ENCODE measurements at regions not wholly inside any gene's neighbourhood (a gene's known extent, or its start where the extent isn't known, plus 50 kb on each side); places are given as distances from the start of the nearest gene placed in this dataset.

GRCh38 chr5:125263356-125263755, 516.9 kb upstream of the ZNF608 start:
- no peak for DNase-seq

DNA sequence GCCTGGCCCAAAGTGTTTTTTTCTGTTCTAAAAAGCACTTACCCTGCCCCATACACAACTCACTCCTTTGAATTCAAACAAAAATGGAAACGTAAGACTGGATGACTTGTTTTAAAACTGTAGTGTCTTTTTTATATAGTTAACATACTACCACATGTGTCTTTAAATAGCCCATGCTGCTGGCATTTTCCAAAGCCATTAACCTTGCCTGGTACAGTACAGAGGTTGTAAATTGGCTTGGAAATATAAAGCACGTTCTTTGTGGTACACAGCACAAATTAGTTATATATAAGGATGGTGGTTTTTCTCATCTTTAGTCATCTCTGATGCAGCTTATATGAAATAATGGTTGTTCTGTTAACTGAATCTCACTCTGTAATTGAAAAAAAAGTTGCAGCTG, 519.7 kb upstream of the ZNF608 start:
- DNase-seq, result no peak

DNA sequence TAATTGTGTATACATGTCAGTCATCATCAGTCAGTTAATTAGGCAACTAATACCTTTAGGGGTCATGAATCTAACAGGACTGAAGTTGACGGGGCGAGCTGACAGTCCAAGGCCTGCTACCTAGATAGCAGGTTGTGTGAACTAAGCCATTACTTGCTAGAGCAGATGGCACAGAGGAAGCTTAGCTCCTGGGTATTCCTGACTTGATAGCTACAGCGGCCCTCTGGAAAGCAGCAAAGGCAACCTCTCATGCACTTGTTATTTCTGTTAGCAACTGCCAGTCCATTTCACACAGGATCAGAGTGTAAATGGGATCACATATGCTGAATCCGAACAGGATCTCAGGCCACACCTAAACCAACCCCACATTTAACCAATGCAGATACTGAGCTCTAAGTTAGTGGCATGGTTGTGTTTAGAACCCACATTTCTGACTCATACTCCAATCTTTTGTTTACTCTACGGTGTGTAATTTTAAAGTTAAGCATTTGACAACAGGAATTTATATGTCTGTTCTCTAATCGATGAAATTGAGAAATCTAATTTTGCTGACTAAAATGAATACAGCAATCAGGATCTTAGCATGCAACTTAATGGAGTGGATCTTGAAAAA, 521.3 kb upstream of the ZNF608 start:
- no peak for DNase-seq

DNA sequence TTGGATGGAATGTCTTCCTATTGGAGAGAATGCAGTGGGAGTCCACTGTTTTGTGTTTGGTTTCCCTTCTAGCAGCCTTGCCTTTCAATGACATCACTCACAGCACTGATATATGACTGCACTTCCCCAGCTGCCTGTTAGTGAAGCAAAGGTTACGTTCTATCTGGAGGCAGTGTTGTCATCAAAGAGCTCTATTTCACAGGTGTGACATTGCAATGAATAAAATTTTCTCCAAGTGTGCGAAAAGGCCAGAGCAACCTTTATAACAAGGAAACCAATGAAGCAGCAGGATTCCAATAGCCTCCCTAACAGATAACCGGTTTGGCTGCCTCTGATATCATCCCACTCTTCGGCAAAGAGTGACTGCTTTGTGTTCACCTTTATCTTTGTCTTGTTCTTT, 523.5 kb upstream of the ZNF608 start:
- DNase-seq, result peak; percentile 66

GRCh38 chr5:125272357-125272756, 525.9 kb upstream of the ZNF608 start:
- DNase-seq, result no peak

DNA sequence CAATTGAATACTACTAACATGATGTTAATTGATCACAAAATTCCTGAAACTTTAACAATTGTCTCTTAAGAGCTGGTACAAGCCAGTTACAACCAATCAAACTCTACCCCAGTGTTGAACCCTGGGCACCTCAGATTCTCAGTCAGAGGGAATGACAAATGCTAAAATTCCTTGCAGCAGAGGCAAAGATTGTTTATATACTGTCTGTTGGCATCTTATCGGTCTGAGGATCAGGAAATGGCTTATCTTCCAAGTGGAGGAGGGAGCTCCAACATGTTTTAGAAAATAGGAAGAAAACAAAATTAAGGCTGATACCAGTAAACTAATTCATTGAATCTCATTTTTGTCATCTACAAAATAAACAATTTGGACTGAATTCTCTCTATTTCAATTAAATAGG, 527.8 kb upstream of the ZNF608 start:
- DNase-seq, result no peak

- no peak for DNase-seq
These were observed 528.7 kb upstream of the ZNF608 start for GRCh38 chr5:125274938-125275724.

DNA sequence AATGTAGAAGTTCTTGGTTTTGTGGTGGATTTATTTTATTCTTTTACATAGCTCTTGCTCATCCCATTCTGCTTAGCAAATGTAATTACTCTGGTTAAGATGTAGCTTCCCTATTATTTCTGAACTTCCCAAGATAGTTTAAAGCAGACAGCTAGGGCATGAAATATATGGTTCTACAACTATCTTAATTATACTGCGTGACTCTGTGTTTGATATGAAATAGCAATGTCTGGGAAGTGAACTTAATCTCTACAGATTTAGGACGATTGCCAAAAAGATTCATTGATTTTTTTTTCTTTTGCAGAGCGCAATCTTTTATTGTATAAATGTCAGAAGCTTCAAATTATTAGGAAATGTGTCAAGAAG, 529.3 kb upstream of the ZNF608 start:
- DNase-seq, result no peak

- no peak for DNase-seq
These were observed 529.7 kb upstream of the ZNF608 start for GRCh38 chr5:125276096-125276495.

- no peak for DNase-seq
These were observed 531.2 kb upstream of the ZNF608 start for GRCh38 chr5:125277494-125278154.

GRCh38 chr5:125278711-125279110, 532.3 kb upstream of the ZNF608 start:
- DNase-seq, result no peak

DNA sequence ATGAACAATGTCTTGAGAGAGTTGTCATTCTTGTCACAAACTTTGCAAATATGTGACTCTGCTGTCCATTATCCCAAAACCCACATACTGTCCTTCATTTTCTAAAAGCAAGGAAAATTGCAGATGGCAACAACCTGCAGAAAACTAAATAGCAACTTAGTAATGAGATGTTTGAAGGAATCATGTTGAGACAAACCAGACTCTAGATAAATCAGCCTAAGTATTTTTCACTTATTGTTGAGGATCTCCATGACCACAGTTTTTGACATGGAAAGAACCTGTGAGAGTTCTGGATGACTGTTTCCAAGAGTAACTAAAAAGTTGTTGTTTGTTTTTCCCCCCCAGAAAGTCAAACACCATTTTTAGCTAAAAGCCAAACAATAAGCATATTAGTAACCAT, 535.2 kb upstream of the ZNF608 start:
- no peak for DNase-seq

- no peak for DNase-seq
These were observed 536.9 kb upstream of the ZNF608 start for GRCh38 chr5:125283372-125283771.

DNA sequence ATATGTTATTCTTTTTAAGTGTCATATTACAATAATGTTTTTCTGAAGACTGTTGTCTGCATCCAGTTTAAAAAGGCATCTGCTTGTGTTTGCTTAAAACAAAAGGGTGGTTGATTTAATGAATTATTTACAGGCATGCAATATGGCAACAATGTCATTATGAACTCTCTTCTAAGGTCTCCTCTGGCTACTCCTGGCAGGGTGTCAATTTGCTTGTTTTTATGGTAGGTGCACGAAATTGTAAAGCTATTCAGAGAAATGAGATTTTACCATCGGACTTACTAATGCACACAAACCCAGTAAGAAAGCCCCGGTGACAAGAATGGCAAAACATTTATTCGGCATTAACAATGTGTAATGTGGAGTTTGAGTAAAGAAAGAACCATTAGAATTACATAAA, 539.8 kb upstream of the ZNF608 start:
- no peak for DNase-seq

DNA sequence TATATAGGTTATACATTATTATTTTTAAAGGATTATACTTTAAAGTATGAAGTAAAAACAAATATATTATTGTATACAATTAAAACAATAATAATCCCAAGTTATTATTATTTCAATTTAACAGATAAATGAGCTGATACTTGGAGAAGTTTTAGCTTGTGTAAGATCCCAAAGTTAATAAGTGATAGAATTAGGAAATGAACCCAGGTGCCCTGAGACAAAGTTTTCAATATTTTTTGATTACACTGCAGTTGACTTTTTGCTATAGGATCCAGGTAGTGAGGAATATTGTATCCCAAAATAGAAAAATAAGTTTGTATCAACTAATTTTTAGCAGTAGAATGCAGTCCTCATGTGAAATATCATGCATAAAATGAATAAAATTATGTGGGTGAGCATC, 543.2 kb upstream of the ZNF608 start:
- no peak for DNase-seq

GRCh38 chr5:125290935-125291334, 544.5 kb upstream of the ZNF608 start:
- DNase-seq, result peak; percentile 50

- no peak for DNase-seq
These were observed 545.0 kb upstream of the ZNF608 start for GRCh38 chr5:125291447-125291846.

GRCh38 chr5:125293223-125293622, 546.8 kb upstream of the ZNF608 start:
- DNase-seq, result no peak

DNA sequence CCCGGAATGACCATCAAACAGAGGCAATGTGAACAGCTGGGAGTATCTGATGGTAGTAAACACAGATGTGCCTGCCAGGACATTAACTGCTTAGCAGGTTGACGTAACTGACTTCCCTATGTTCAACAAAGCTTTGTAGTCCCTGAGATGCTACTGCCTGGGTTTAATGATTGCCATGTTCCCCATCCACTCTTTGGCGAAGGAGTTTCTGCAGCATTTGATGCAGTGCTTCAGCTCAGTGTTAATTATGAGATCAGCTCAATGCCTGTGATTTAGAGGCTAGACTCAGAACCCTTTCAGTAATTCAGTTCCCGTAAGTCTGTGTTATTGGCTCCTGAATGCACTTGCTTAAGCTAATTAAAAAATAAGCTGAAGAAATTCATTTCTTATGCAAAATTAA, 547.3 kb upstream of the ZNF608 start:
- DNase-seq, result no peak

DNA sequence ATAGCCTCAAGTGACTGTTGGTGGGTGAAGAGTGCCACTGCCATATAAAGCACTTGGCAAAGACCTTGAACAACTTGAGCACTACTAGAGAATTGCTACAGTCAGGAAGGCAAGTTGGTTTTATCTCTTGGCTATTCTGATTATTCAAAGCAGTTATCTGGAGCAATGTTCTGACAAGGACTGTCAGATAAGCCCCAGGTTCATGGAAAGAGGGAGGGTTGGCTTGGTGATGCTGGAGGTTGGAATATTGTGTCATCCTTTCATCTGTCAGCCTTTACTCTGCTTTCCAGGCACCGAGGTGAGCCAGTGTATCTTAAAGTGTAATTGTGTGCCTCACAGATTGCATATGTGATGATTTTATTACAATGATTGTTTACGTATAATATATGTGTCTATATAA, 548.4 kb upstream of the ZNF608 start:
- no peak for DNase-seq

- DNase-seq, result no peak
These were observed 549.0 kb upstream of the ZNF608 start for GRCh38 chr5:125295405-125295872.

DNA sequence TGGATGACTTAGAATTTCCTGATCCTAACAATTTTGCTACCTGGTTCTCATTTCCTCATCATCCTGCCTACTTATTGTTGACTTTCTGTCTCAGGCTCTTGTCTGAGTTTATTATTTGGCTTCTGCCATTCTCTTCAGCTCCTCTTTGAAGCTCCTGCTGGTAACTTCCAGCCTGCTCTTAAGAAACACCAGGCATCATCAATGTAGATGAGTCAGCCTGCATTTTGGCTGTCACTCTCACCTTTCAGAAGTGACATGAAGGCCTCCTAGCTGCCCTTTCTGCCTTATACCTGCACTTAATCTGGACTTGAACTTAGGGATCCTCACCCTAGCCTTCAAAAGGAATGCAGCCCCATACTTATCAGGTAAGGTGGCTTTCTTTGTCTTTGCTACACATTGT, 551.8 kb upstream of the ZNF608 start:
- DNase-seq, result peak; percentile 81

GRCh38 chr5:125298746-125299379, 552.4 kb upstream of the ZNF608 start:
- peak; percentile 55 for DNase-seq

DNA sequence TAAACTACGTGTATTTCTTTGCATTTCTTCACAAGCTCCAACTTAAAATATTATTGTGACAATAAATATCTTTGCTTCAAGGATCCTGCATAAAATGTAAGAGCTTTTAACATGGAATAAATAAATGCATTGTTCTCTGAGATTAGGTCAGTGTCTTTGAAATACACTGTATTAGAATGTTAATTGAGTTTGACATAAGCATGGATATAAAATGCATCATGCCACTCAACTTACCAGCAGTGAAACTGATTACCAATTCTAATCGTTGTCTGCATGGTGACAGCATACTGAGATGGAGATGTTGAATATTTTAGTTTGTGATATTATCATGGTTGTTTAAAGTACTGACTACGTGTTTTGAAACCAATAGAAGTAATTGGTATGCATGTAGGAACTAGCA, 555.3 kb upstream of the ZNF608 start:
- DNase-seq, result no peak

Measured in islet precursor cell (in vitro differentiated cells).